Epidermal melanocyte (primary cell): ENCODE measurements at regions not wholly inside any gene's neighbourhood (a gene's known extent, or its start where the extent isn't known, plus 50 kb on each side); places are given as distances from the start of the nearest gene placed in this dataset.
A peak's percentile ranks its signal among the peaks of the same experiment; 100 is the strongest.
"Not testable (repeated sequence)": the region's sequence is repeated elsewhere in the genome, so short reads cannot be mapped to it uniquely, and the experiment has no call there.

ENCODE experiments used
- DNase-seq: peaks from one replicate; pipeline ENCODE4 v3.0.0; 2011; ENCODE audit warnings: low spot score; ENCODE audit not compliant: insufficient read length

DNA sequence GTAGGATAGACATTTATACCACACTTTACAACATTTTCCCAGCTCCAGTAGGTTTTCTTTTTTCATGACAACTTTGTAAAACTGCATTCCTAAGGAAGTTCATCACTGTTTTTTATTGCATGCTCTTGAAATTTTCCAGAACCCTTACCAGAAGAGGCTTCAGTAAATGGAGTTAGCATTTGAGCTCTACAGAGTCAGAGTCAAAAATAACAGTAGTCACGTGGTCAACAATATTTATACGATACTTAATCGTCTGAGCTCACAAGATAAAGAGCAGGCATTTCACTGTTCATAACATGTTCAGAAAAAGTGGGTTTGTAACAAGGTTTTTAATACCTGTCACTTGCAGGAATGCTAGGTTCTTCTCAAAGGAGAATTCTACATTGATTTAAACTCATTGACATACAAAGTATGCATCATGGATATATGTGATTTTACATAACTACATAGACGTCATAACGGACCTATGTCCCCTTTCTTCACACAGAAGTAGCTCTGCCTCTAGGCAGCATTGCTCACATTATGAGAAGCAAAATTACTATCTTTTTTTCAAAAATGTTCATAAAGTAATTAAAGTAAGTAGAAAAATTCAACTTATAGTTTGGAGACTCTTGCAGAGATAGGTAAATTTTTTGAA, 187.0 kb upstream of the COL3A1 start:
- DNase-seq: no peak

DNA sequence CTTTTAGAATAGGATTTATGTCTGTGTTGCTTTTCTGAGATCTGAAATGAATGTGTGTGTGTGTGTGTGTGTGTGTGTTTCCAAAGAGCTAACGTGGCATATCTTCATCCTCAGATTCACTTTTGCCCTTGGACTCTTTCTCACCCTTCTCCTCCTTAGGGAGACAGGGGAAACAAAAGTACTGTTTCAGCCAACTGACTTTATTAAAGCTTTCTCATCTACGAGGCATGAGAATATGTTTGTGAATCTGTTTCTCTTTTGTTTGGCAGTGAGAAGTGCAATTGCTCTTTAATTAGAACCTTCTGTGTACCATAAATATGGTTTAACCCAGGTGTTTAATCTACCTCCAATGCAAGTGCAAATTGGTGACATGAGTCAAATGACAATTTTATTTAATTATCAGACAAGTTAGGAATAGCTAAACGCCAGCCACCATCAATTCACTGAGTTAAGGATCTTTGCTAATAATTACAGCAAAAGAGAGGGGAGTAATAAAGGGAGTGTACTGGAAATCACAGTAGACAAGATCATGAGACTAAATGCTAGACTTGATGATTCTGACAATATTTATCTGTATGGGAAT, 186.4 kb upstream of the COL3A1 start:
- no peak for DNase-seq

GRCh38 chr2:188788621-188789020, 185.6 kb upstream of the COL3A1 start:
- DNase-seq: no peak

- no peak for DNase-seq
These were observed 184.2 kb upstream of the COL3A1 start for GRCh38 chr2:188789951-188790350.

DNA sequence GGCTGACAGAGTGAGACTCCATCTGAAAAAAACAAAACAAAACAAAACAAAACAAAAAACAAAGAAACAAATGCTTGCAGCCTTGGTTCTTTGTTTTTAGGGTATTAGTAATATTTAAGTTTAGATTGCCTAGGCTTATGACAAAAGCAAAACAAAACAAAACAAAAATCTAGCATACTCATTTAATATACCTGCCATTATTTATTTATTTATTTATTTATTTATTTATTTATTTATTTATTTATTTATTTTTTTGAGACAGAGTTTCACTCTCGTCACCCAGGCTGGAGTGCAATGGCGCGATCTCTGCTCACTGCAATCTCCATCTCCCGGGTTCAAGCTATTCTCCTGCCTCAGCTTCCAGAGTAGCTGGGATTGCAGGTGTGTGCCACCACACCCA, 179.7 kb upstream of the COL3A1 start:
- DNase-seq: not testable (repeated sequence)

- no peak for DNase-seq
These were observed 178.4 kb upstream of the COL3A1 start for GRCh38 chr2:188795762-188796161.

DNA sequence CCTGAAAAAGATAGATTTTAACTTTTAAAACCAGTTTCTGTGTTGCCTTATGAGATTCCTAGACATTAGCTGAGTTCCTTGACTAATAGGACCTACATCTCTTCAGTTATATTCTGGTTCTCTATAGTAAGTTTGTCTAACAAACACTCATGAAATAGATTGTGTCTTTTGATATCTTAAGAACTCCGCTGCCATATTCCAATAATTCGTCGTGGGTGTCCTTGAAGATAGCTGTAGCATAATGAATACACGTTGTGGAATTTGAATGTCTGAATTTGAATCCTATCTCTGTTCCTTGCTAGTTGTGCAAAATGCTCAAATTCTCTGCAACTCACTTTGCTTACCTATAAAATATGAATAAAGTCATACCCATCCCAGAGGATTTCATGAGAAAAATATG, 176.8 kb upstream of the COL3A1 start:
- no peak for DNase-seq

GRCh38 chr2:188798159-188798558, 176.0 kb upstream of the COL3A1 start:
- peak; percentile 34 for DNase-seq

DNA sequence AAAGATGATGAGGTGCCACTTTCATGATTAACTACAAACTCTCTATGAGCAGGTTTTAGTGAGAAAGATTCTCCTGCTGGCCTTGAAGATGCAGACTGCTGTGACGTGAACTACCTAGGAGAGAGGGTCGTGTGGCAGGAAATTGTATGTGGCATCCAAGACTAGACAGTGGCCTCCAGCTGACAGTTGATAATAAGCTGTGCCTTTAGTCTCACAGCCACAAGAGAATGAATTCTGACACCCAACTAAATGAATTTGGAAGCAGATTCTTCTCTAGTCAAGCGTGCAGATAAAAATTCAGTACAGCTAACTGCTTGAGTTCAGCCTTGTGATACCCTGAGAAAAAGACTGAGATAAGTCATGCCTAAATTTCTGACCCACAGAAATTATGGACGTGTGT, 169.0 kb upstream of the COL3A1 start:
- no peak for DNase-seq

- DNase-seq: no peak
These were observed 165.2 kb upstream of the COL3A1 start for GRCh38 chr2:188808947-188809355.

DNA sequence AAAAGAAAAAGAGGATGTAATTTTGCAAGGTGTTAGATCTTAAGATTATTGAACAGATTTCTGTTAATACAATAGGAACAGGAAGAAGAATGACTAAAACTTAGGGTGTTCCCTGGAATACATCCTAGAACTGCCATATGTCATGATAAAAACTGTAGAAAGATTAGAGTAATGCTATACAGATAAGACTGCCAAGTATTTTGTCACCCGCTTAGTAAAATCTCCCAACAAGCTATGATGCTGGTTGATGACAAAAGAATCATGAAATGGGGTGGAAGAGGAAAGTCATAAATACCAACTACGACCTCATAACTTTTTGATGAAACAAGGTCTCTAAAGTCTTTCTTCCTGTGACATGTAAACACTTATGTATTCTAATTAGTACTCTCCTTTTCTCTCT, 163.6 kb upstream of the COL3A1 start:
- no peak for DNase-seq

DNA sequence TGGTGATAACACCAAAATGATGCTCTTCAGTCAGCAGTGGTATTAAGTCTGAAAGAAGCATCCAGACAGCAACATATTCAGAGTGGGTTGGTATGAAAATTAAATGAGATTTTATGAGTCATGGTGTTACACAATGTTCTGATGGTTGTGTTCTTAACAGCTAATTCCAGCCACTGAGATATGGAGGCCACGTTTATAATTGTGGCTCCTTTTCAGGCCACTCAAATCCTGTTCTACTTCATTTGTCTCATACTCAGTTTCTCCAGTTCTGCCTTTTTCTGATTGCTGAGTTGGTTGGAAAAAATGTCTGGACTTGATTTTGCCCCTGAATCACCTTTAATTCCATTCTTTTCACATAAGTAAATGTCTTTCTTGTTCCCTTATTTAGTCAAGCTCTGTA, 162.7 kb upstream of the COL3A1 start:
- no peak for DNase-seq

GRCh38 chr2:188813315-188813714, 160.9 kb upstream of the COL3A1 start:
- DNase-seq: no peak

- DNase-seq: no peak
These were observed 160.3 kb upstream of the COL3A1 start for GRCh38 chr2:188813857-188814256.

- no peak for DNase-seq
These were observed 155.2 kb upstream of the COL3A1 start for GRCh38 chr2:188819011-188819410.

DNA sequence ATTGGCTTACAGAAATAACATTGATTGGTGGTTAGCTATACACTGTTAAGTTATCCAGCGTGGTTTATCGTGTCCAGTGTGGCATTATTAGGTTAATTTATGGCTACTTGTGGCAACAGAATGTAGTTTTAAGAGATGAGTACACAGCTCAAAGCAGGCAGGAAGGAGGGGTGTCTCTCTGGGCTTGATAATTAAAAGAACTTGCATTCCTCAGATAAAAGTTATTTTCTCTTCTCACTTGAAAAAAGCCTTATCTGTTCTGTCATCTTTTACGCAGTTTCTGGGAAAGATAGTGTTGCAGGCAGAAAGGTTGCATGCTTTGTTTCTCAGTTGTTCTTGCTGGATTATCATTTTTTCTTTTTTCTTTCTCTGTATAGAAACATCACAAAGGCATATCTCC, 154.4 kb upstream of the COL3A1 start:
- DNase-seq: no peak

DNA sequence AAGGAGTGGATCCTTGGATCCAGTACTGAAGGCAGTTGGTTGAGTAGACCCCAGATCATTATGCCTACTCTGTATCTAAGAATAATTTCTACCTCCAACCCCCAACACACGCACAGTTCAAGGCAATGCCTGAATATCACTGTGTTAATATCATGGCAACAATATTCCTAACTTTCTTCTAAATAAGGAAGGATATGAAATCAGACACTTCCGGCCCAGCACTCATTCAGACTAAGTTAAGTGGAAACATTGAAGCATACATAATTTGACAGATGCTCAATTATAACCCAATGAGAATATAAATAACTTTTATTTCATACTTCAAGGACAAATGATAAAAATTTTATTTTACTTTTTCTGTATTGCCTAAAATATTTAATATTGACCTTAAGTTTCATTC, 153.6 kb upstream of the COL3A1 start:
- DNase-seq: no peak

DNA sequence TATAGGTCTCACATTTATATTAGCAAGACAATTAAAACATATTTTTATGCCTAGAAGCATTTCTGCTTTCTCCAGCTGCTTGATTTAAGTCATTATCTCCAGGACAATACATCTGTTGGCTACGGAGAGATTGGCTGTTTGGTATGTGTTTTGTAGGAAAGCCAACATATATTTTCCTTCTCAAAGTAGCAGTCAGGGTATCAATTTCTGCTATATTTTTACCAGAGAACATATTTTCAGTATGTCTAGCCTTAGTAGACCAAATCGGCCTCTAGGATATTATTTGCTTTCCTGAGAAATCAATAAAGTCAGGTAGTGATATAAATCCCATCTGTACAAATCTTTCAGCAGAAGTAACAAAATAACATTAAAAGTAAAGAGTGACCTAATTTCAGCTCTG, 150.0 kb upstream of the COL3A1 start:
- DNase-seq: no peak

DNA sequence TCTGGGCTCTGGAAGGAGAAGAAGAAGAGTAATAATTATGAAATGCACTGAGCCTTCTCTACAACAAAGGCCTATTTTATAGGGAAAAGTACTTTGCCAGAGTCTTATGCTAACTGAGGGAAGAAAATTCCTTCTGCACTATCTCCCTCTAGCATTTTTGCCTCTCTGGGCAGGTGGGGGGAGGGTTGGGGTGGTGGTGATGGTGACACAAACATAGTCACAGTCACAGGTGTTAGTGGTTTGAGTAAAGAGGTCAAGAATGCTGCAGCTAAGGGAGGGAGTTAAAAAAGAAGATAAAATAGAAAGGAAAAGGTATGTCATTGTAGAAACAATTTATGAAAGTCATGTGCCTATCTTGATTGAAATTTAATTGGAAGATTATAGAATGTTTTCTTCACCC, 140.8 kb upstream of the COL3A1 start:
- no peak for DNase-seq

DNA sequence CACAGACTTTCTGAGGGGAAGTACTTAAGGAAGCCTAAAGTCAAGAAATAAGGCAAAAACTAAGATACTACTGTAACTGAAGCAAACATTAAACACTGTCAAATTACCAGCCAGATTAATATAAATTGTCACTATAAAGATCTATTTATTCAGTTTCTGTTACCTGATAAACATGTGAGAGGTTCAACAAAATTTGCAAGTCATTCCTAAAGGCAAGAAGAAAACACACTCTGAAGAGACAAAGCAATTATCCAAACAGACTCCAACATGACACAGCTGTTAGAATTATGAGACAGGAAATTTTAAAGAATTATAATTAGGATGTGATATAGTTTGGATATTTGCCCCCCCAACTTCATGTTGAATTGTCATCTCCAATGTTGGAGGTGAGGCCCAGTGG, 140.4 kb upstream of the COL3A1 start:
- no peak for DNase-seq

DNA sequence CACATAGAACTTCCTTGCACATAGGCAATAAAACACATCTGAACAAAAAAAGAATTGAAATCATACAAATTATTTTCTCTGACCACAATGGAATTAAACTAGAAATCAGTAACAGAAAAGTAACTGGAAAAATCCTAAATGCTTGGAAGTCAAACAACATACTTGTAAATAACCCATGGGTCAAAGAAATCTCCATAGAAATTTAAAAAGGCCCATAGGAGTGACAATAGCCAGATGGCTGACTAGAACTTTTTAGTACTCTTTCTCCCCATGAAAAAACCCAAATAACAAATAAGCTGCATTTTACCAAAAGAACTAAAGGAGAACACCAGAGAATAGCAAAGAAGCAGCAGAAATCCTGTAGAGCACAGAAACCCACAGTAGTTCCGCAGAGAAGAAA, 139.2 kb upstream of the COL3A1 start:
- no peak for DNase-seq

DNA sequence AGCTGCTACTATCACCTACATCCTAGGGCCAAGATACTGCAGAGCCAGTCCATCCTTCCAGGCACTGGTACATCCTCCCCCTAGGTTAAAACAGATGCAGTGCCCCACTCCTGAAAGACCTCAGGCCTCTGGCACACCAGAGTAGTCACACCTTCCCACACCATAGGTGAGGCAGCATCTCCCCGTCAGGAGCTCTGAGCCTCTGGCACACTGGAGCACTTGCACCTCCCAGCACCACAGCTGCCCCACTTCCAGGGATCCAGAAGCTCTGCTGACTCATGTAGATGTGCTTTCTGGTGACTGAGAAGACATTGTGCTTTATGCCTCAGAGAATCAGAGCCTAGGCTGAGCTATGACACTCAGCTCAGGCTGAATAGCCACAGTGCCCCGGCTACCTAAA, 138.4 kb upstream of the COL3A1 start:
- DNase-seq: no peak

DNA sequence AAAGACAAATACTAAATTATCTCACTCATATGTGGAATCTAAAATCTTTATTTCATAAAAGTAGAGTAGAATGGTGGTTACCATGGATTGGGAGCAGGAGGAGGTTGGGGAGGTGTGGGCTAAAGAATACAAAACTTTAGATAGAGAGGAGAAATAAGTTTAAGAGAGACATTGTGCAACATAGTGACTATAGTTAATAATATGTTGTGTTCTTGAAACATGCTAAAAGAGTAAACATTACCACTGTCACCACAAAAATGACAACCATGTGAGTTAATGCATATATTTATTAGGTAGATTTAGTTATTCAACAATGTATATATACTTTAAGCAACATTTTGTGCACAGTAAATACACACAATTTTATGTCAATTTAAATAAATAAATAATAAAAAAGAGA, 128.5 kb upstream of the COL3A1 start:
- DNase-seq: no peak
